Smooth muscle cell (in vitro differentiated cells): ENCODE measurements at regions not wholly inside any gene's neighbourhood (a gene's known extent, or its start where the extent isn't known, plus 50 kb on each side); places are given as distances from the start of the nearest gene placed in this dataset.

ENCODE experiments used
- DNase-seq: peaks from one replicate; lab custom pipeline; 2025; ENCODE audit not compliant: unreplicated experiment; lab: John Stamatoyannopoulos, UW
- H2AFZ ChIP-seq: fragments of 200-600 bp; sonication (generic); 2 replicates; pipeline ENCODE4 v1.6.0; 2016; ENCODE audit warnings: antibody characterized with exemption, low read depth, mild to moderate bottlenecking
- H3F3A ChIP-seq: fragments of 200-600 bp; sonication (generic); 2 replicates; pipeline ENCODE4 v1.6.0; 2017; ENCODE audit warnings: antibody characterized with exemption, low read depth
- H3K27ac ChIP-seq: fragments of 200-600 bp; sonication (generic); 2 replicates; pipeline ENCODE4 v1.5.1; 2016; ENCODE audit warnings: low read depth, mild to moderate bottlenecking
- H3K27me3 ChIP-seq: fragments of 200-600 bp; sonication (generic); 2 replicates; pipeline ENCODE4 v1.6.1; 2016; ENCODE audit warnings: low read depth, mild to moderate bottlenecking
- H3K36me3 ChIP-seq: fragments of 200-600 bp; sonication (generic); 2 replicates; pipeline ENCODE4 v1.5.1; 2016; ENCODE audit warnings: low read depth
- H3K4me1 ChIP-seq: fragments of 200-600 bp; sonication (generic); 2 replicates; pipeline ENCODE4 v1.5.1; 2016; ENCODE audit warnings: low read depth
- H3K4me2 ChIP-seq: fragments of 200-600 bp; sonication (generic); 2 replicates; pipeline ENCODE4 v1.6.0; 2016; ENCODE audit warnings: mild to moderate bottlenecking
- H3K4me3 ChIP-seq: fragments of 200-600 bp; sonication (generic); 2 replicates; pipeline ENCODE4 v1.5.1; 2016; ENCODE audit warnings: mild to moderate bottlenecking
- H3K79me2 ChIP-seq: fragments of 200-600 bp; sonication (generic); 2 replicates; pipeline ENCODE4 v1.6.0; 2016; ENCODE audit warnings: low read depth, mild to moderate bottlenecking
- H3K9ac ChIP-seq: fragments of 200-600 bp; sonication (generic); 2 replicates; pipeline ENCODE4 v1.6.0; 2016; ENCODE audit warnings: low read depth
- H3K9me3 ChIP-seq: fragments of 200-600 bp; sonication (generic); replicated peaks from 2 replicates; pipeline ENCODE4 v1.5.1; 2016; ENCODE audit warnings: low read depth
- H4K20me1 ChIP-seq: fragments of 200-600 bp; sonication (generic); 2 replicates; pipeline ENCODE4 v1.6.0; 2016; ENCODE audit warnings: low read depth
- WGBS: methylation state at CpG from one replicate; pipeline ENCODE4 v1.1.7; 2016; ENCODE audit warnings: low lambda C conversion rate; 5-methylcytosine and 5-hydroxymethylcytosine counted together
- TF ChIP-seq, protein P1 (sequence below): fragments of 200-600 bp; sonication (generic); IDR thresholded peaks from 2 replicates; pipeline ENCODE4 v1.5.1; 2017; ENCODE audit warnings: borderline replicate concordance, mild to moderate bottlenecking, antibody characterized with exemption; ENCODE audit not compliant: insufficient read depth, poor library complexity, severe bottlenecking

DNA sequence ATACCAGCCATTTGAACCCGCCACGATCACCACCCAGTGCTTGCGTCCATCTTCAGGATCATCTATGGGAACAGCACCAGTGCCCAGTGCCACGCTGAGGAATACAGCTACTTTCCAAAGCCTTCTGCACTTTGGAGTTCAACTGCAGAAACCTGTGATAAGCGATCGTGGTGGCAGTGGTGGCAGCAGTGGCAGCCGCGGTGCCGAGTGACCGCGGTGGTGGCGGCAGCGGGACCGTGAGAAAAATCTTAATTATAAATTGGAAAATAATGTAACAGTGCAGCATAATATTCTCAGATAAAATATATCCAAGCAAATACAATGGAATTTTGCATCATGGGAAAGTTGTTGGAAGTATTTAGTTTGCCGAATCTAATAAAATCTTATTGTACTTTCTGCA lies 2270.9 kb downstream of the PCDH9 start:
- H3K27me3 ChIP-seq, result no peaks in the 10 kb centered on the region
- no peaks in the 10 kb centered on the region for H3K9me3 ChIP-seq
- WGBS, result 98% methylated on average over 15 of the region's 15 CpGs
- no peaks in the 10 kb centered on the region for H4K20me1 ChIP-seq
- no peak overlapping the region for H3K27ac ChIP-seq
- DNase-seq, result no peak
- H3K4me3 ChIP-seq, result no peak overlapping the region
- no peak overlapping the region for H3K4me2 ChIP-seq
- no peaks in the 10 kb centered on the region for H3K79me2 ChIP-seq
- H2AFZ ChIP-seq, result no peak overlapping the region
- no peaks in the 10 kb centered on the region for H3F3A ChIP-seq
- no peak overlapping the region for H3K9ac ChIP-seq
- no peaks in the 10 kb centered on the region for H3K4me1 ChIP-seq
- H3K36me3 ChIP-seq, result no peaks in the 10 kb centered on the region
- TF ChIP-seq, protein P1, sequence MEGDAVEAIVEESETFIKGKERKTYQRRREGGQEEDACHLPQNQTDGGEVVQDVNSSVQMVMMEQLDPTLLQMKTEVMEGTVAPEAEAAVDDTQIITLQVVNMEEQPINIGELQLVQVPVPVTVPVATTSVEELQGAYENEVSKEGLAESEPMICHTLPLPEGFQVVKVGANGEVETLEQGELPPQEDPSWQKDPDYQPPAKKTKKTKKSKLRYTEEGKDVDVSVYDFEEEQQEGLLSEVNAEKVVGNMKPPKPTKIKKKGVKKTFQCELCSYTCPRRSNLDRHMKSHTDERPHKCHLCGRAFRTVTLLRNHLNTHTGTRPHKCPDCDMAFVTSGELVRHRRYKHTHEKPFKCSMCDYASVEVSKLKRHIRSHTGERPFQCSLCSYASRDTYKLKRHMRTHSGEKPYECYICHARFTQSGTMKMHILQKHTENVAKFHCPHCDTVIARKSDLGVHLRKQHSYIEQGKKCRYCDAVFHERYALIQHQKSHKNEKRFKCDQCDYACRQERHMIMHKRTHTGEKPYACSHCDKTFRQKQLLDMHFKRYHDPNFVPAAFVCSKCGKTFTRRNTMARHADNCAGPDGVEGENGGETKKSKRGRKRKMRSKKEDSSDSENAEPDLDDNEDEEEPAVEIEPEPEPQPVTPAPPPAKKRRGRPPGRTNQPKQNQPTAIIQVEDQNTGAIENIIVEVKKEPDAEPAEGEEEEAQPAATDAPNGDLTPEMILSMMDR, result no peak

DNA sequence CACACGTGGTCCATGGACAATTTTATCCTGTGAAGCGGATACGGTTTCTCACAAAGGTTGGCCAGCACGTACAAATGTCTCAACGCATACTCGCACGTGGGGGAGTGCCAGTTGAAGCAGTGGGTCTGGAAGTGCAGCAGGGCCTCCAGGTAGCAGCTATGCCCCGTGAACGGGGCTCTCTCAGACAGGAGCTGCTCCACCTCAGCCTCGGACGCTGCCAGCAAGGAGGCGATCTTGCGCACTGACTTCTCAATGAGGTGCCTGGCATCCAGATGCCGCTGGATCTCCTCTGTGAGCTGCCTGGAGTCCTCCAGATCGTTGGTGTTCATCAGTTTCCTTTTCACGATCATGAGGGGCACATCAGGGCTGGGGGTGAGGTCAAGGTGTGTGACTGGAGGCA lies 2272.0 kb downstream of the PCDH9 start:
- H3K4me3 ChIP-seq, result no peak overlapping the region
- no peak for DNase-seq
- H3K27me3 ChIP-seq, result no peaks in the 10 kb centered on the region
- no peaks in the 10 kb centered on the region for H3K9me3 ChIP-seq
- H3K4me1 ChIP-seq, result no peaks in the 10 kb centered on the region
- H3K79me2 ChIP-seq, result no peaks in the 10 kb centered on the region
- no peaks in the 10 kb centered on the region for H4K20me1 ChIP-seq
- H2AFZ ChIP-seq, result no peak overlapping the region
- H3K4me2 ChIP-seq, result no peak overlapping the region
- no peaks in the 10 kb centered on the region for H3K36me3 ChIP-seq
- H3F3A ChIP-seq, result no peaks in the 10 kb centered on the region
- H3K27ac ChIP-seq, result no peak overlapping the region
- TF ChIP-seq, protein P1, result no peak
- H3K9ac ChIP-seq, result no peak overlapping the region
- 96% methylated on average over 16 of the region's 16 CpGs for WGBS

DNA sequence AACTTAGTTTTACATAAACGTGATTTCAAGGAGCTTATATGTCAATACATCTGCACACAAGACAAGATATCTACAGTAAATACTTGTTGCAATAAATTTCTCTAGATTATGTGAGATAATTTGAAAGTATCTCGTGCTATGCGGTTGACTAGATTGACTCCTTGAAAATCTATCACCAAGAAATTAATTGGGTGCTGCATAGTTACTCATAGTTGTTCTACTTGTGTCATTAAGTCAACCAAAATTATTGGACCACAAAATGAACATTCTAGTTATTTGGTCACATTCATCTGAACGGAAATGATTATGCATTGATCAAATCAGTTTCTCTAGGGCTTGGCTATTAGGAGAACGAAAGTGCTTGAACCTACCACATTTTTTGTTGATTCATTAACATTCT lies 2291.5 kb downstream of the PCDH9 start:
- no peaks in the 10 kb centered on the region for H3K4me1 ChIP-seq
- no peak overlapping the region for H3K4me2 ChIP-seq
- no peak overlapping the region for H2AFZ ChIP-seq
- H3K9ac ChIP-seq, result no peak overlapping the region
- H4K20me1 ChIP-seq, result no peaks in the 10 kb centered on the region
- no peaks in the 10 kb centered on the region for H3F3A ChIP-seq
- H3K27ac ChIP-seq, result no peak overlapping the region
- TF ChIP-seq, protein P1, result no peak
- no peaks in the 10 kb centered on the region for H3K27me3 ChIP-seq
- no peak overlapping the region for H3K4me3 ChIP-seq
- H3K79me2 ChIP-seq, result no peaks in the 10 kb centered on the region
- DNase-seq, result no peak
- WGBS, result 92% methylated on average over 5 of the region's 5 CpGs
- H3K9me3 ChIP-seq, result no peaks in the 10 kb centered on the region
- no peaks in the 10 kb centered on the region for H3K36me3 ChIP-seq

DNA sequence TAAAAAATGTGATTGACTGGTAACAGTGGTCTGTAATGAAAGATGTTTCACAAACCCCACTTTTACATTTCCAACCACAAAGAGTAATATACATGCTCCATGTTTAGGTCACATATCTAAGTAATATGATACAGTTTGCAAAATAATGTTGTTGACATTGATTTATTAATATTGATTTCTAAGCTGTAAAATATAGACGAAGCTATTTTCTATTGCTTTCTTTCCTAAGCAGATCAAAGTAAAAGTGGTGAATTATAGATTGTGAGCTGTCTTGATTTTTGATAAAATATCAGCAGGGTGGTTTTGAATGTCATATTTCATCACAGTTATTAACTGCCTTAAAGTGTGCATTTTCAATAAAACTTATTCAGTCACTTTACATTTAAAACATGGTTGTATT lies 2292.8 kb downstream of the PCDH9 start:
- no peak overlapping the region for H3K9ac ChIP-seq
- no peak overlapping the region for H3K4me2 ChIP-seq
- no peaks in the 10 kb centered on the region for H3K36me3 ChIP-seq
- TF ChIP-seq, protein P1, result no peak
- H3K4me3 ChIP-seq, result no peak overlapping the region
- no peak overlapping the region for H3K27ac ChIP-seq
- no peaks in the 10 kb centered on the region for H3K4me1 ChIP-seq
- no peaks in the 10 kb centered on the region for H3K27me3 ChIP-seq
- H4K20me1 ChIP-seq, result no peaks in the 10 kb centered on the region
- H3K9me3 ChIP-seq, result no peaks in the 10 kb centered on the region
- H2AFZ ChIP-seq, result no peak overlapping the region
- WGBS, result 90% methylated on average over 1 of the region's 1 CpG
- DNase-seq, result no peak
- no peaks in the 10 kb centered on the region for H3K79me2 ChIP-seq
- H3F3A ChIP-seq, result no peaks in the 10 kb centered on the region
